ENCODE measurements at regions not wholly inside any gene's neighbourhood (a gene's known extent, or its start where the extent isn't known, plus 50 kb on each side); places are given as distances from the start of the nearest gene placed in this dataset.
"Not testable (repeated sequence)": the region's sequence is repeated elsewhere in the genome, so short reads cannot be mapped to it uniquely, and the experiment has no call there.

GRCh38 chr5:96125231-96125891, 163.7 kb upstream of the ELL2 start:
- no peak for DNase-seq

- DNase-seq = no peak
Measured at GRCh38 chr5:96124589-96124988, 162.9 kb upstream of the ELL2 start.

GRCh38 chr5:96123418-96123817, 161.8 kb upstream of the ELL2 start:
- DNase-seq = no peak

GRCh38 chr5:96121364-96121763, 159.7 kb upstream of the ELL2 start:
- DNase-seq = no peak

- DNase-seq = no peak
Measured at GRCh38 chr5:96120120-96120519, 158.5 kb upstream of the ELL2 start.

- no peak for DNase-seq
Measured at GRCh38 chr5:96117771-96118651, 156.4 kb upstream of the ELL2 start.

- DNase-seq = no peak
Measured at GRCh38 chr5:96115147-96115807, 153.6 kb upstream of the ELL2 start.

- no peak for DNase-seq
Measured at GRCh38 chr5:96114736-96115135, 153.1 kb upstream of the ELL2 start.

GRCh38 chr5:96113170-96113939, 151.7 kb upstream of the ELL2 start:
- no peak for DNase-seq

GRCh38 chr5:96112703-96113102, 151.1 kb upstream of the ELL2 start:
- no peak for DNase-seq

- DNase-seq = no peak
Measured at GRCh38 chr5:96112123-96112670, 150.5 kb upstream of the ELL2 start.

GRCh38 chr5:96111080-96111756, 149.6 kb upstream of the ELL2 start:
- DNase-seq = no peak

GRCh38 chr5:96110300-96110699, 148.6 kb upstream of the ELL2 start:
- DNase-seq = no peak

GRCh38 chr5:96108629-96109028, 147.0 kb upstream of the ELL2 start:
- DNase-seq = not testable (repeated sequence)

GRCh38 chr5:96103829-96104228, 142.2 kb upstream of the ELL2 start:
- DNase-seq = not testable (repeated sequence)

- DNase-seq = no peak
Measured at GRCh38 chr5:96101358-96102089, 139.9 kb upstream of the ELL2 start.

- DNase-seq = not testable (repeated sequence)
Measured at GRCh38 chr5:96097488-96097887, 135.8 kb upstream of the ELL2 start.

- DNase-seq = no peak
Measured at GRCh38 chr5:96096724-96097123, 135.1 kb upstream of the ELL2 start.

- DNase-seq = no peak
Measured at GRCh38 chr5:96094904-96095303, 133.3 kb upstream of the ELL2 start.

GRCh38 chr5:96093890-96094381, 132.3 kb upstream of the ELL2 start:
- no peak for DNase-seq

- no peak for DNase-seq
Measured at GRCh38 chr5:96093340-96093739, 131.7 kb upstream of the ELL2 start.
